ENCODE measurements at regions not wholly inside any gene's neighbourhood (a gene's known extent, or its start where the extent isn't known, plus 50 kb on each side); places are given as distances from the start of the nearest gene placed in this dataset.
"Not testable (repeated sequence)": the region's sequence is repeated elsewhere in the genome, so short reads cannot be mapped to it uniquely, and the experiment has no call there.

DNA sequence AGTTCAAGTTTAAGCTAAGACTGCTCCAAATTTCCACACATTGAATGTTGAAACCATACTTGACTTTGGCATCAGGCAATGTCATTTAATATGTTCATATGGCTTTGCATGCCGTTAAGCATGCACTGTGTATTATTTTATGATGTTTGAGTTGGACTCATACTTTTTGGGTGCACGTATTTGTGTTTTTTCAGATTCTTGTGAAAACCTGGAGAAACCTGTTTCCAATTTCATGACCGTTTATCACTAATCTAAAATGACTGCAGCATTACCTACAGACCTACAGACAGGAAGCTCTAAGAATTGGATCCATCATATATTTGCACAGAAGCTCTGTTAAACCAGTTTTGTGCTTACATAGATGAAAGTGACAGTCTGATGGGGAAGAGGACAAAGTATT lies 1093.0 kb upstream of the INTU start:
- Histone ChIP-seq H3K27ac (ENCODE audit: low read depth, low read length) (no peak overlapping the region), H3K36me3 (ENCODE audit: control insufficient read depth in 3 of 3, insufficient read depth in 3 of 3, low read length in 3 of 3) (no peaks in the 10 kb centered on the region), H3K4me1 (ENCODE audit: control insufficient read depth in 3 of 3, insufficient read depth in 3 of 3, low read length in 3 of 3) (no peaks in the 10 kb centered on the region), H3K27me3 (ENCODE audit: control insufficient read depth in 3 of 3, insufficient read depth in 3 of 3, low read length in 3 of 3) (no peaks in the 10 kb centered on the region), H3K4me3 (ENCODE audit: low read length in 3 of 3) (no peak overlapping the region), H3K9me3 (ENCODE audit: control insufficient read depth in 3 of 3, low read length in 3 of 3) (no peaks in the 10 kb centered on the region), H3K9ac (ENCODE audit: low read depth in 1 of 3, low read length in 3 of 3) (no peak overlapping the region)

DNA sequence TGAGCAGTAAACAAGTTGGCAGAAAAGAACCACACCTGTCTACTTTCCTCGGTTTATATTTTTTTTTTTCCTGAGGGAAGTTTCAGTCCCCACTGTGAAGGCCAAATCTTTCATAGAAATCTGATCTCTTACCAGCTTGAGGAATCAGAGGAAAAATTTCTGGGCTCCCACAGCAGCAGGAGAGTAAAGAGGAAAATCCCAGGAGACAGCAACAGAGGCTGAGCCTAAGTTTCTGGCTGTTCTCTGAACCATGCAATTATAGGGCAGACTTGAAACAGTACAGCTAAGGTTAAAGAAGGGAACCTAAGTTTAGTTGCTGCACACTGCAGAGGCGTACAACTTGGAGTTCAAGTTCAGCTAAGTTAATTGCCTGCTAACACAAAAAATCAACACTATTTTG lies 1090.9 kb upstream of the INTU start:
- no peak overlapping the region for H3K4me3 ChIP-seq (ENCODE audit: low read length in 3 of 3)
- no peaks in the 10 kb centered on the region for H3K9me3 ChIP-seq (ENCODE audit: control insufficient read depth in 3 of 3, low read length in 3 of 3)
- H3K9ac ChIP-seq (ENCODE audit: low read depth in 1 of 3, low read length in 3 of 3), result no peak overlapping the region
- H3K4me1 ChIP-seq (ENCODE audit: control insufficient read depth in 3 of 3, insufficient read depth in 3 of 3, low read length in 3 of 3), result no peaks in the 10 kb centered on the region
- no peaks in the 10 kb centered on the region for H3K27me3 ChIP-seq (ENCODE audit: control insufficient read depth in 3 of 3, insufficient read depth in 3 of 3, low read length in 3 of 3)
- no peak overlapping the region for H3K27ac ChIP-seq (ENCODE audit: low read depth, low read length)
- H3K36me3 ChIP-seq (ENCODE audit: control insufficient read depth in 3 of 3, insufficient read depth in 3 of 3, low read length in 3 of 3), result no peaks in the 10 kb centered on the region

DNA sequence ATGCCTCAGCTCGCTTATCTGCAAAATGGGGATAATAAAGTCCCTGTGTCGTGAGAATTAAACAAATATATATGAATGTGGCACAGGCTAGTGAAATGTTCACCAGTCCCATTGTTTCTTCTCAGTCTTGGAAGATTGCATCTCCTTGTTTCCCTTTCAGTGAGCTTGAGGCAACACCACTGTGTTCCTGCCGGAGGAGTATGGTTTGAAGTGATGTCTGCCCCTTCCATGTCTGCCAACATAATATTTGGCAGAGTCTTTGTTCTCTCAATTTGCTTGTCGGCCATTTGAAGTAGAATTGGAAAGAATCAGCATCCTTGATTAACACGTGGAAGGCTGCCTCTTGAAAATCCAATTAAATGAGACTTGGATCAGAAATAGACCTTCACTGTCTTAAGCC lies 1088.5 kb upstream of the INTU start:
- Histone ChIP-seq H3K4me3 (ENCODE audit: low read length in 3 of 3) (no peak overlapping the region), H3K9ac (ENCODE audit: low read depth in 1 of 3, low read length in 3 of 3) (no peak overlapping the region), H3K36me3 (ENCODE audit: control insufficient read depth in 3 of 3, insufficient read depth in 3 of 3, low read length in 3 of 3) (no peaks in the 10 kb centered on the region), H3K27me3 (ENCODE audit: control insufficient read depth in 3 of 3, insufficient read depth in 3 of 3, low read length in 3 of 3) (no peaks in the 10 kb centered on the region), H3K4me1 (ENCODE audit: control insufficient read depth in 3 of 3, insufficient read depth in 3 of 3, low read length in 3 of 3) (no peaks in the 10 kb centered on the region), H3K27ac (ENCODE audit: low read depth, low read length) (no peak overlapping the region), H3K9me3 (ENCODE audit: control insufficient read depth in 3 of 3, low read length in 3 of 3) (no peaks in the 10 kb centered on the region)

DNA sequence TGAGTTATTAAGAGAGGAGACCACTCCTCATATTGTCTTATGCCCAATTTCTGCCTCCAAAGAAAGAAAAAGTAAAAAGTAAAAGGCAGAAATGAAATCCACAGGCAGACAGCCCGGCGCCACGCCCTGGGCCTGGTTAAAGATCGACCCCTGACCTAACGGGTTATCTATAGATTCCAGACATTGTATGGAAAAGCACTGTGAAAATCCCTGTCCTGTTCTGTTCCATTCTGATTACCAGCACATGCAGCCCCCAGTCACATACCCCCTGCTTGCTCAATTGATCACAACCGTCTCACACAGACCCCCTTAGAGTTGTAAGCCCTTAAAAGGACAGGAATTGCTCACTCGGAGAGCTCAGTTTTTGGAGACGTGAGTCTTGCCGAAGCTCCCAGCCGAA lies 1086.6 kb upstream of the INTU start:
- not testable (repeated sequence) for H3K9ac ChIP-seq (ENCODE audit: low read depth in 1 of 3, low read length in 3 of 3); H3K4me3 ChIP-seq (ENCODE audit: low read length in 3 of 3); H3K27me3 ChIP-seq (ENCODE audit: control insufficient read depth in 3 of 3, insufficient read depth in 3 of 3, low read length in 3 of 3); H3K27ac ChIP-seq (ENCODE audit: low read depth, low read length); H3K9me3 ChIP-seq (ENCODE audit: control insufficient read depth in 3 of 3, low read length in 3 of 3); H3K36me3 ChIP-seq (ENCODE audit: control insufficient read depth in 3 of 3, insufficient read depth in 3 of 3, low read length in 3 of 3); H3K4me1 ChIP-seq (ENCODE audit: control insufficient read depth in 3 of 3, insufficient read depth in 3 of 3, low read length in 3 of 3)

DNA sequence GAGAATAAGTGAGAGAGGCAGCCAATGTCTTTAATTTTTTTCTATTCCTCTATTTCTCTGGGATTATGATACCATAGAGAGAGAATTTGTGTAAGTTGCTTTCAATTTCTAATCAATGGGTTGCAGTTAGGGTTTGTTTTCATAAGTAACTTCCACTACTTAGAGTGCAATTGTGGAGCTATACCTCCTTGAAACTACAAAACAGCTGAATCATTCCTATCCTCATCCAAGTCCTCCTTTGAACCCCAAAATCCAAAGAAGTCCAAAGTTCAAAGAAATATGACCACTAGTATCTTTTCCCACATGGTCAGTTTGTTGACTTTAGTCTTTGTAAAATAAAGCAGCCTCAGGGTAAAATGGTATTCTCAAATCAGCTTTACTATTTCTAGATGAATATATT lies 1085.4 kb upstream of the INTU start:
- Histone ChIP-seq H3K9me3 (ENCODE audit: control insufficient read depth in 3 of 3, low read length in 3 of 3) (no peaks in the 10 kb centered on the region), H3K36me3 (ENCODE audit: control insufficient read depth in 3 of 3, insufficient read depth in 3 of 3, low read length in 3 of 3) (no peaks in the 10 kb centered on the region), H3K9ac (ENCODE audit: low read depth in 1 of 3, low read length in 3 of 3) (no peak overlapping the region), H3K4me1 (ENCODE audit: control insufficient read depth in 3 of 3, insufficient read depth in 3 of 3, low read length in 3 of 3) (no peaks in the 10 kb centered on the region), H3K27me3 (ENCODE audit: control insufficient read depth in 3 of 3, insufficient read depth in 3 of 3, low read length in 3 of 3) (no peaks in the 10 kb centered on the region), H3K4me3 (ENCODE audit: low read length in 3 of 3) (no peak overlapping the region), H3K27ac (ENCODE audit: low read depth, low read length) (no peak overlapping the region)

DNA sequence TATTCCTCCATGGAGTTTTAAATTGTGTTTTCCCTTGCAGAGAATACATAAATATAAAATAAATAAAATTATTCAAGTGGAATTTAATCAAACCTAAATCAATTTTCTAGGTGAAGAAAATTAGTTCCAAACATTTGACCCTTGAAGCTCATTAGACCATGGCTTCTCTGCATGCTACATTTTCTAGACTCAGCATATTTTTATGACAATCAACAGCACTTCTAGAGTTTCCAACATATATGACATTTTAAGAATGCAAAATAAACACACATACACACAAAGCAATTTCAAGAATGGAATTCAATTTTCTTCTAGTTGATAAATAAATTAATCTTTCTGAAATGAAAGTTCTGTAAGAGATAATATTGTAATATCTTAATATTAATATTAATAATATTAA lies 1083.9 kb upstream of the INTU start:
- H3K9me3 ChIP-seq (ENCODE audit: control insufficient read depth in 3 of 3, low read length in 3 of 3), result no peaks in the 10 kb centered on the region
- no peak overlapping the region for H3K27ac ChIP-seq (ENCODE audit: low read depth, low read length)
- H3K27me3 ChIP-seq (ENCODE audit: control insufficient read depth in 3 of 3, insufficient read depth in 3 of 3, low read length in 3 of 3), result no peaks in the 10 kb centered on the region
- H3K4me3 ChIP-seq (ENCODE audit: low read length in 3 of 3), result no peak overlapping the region
- H3K4me1 ChIP-seq (ENCODE audit: control insufficient read depth in 3 of 3, insufficient read depth in 3 of 3, low read length in 3 of 3), result no peaks in the 10 kb centered on the region
- H3K36me3 ChIP-seq (ENCODE audit: control insufficient read depth in 3 of 3, insufficient read depth in 3 of 3, low read length in 3 of 3), result no peaks in the 10 kb centered on the region
- H3K9ac ChIP-seq (ENCODE audit: low read depth in 1 of 3, low read length in 3 of 3), result no peak overlapping the region

DNA sequence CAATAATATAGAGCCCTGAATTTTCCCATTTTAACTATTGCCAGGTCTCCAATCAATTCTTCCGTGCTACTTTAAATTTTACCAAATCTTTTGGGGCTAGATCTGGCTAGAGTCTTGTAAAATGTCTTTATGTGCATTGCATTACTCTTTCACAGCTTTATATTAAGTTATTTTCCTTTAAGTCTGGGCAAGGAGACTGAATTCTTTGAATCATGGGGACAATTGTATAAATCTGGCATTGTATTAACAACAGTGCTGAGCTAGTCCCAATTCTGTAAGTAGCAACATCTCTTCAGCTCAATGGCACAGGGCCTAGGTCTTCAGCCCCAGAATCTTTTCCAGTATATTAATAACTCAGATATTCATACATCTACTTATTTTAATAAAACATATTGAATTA lies 1080.4 kb upstream of the INTU start:
- no peak overlapping the region for H3K4me3 ChIP-seq (ENCODE audit: low read length in 3 of 3)
- no peaks in the 10 kb centered on the region for H3K36me3 ChIP-seq (ENCODE audit: control insufficient read depth in 3 of 3, insufficient read depth in 3 of 3, low read length in 3 of 3)
- no peak overlapping the region for H3K9ac ChIP-seq (ENCODE audit: low read depth in 1 of 3, low read length in 3 of 3)
- no peak overlapping the region for H3K27ac ChIP-seq (ENCODE audit: low read depth, low read length)
- no peaks in the 10 kb centered on the region for H3K4me1 ChIP-seq (ENCODE audit: control insufficient read depth in 3 of 3, insufficient read depth in 3 of 3, low read length in 3 of 3)
- no peaks in the 10 kb centered on the region for H3K9me3 ChIP-seq (ENCODE audit: control insufficient read depth in 3 of 3, low read length in 3 of 3)
- H3K27me3 ChIP-seq (ENCODE audit: control insufficient read depth in 3 of 3, insufficient read depth in 3 of 3, low read length in 3 of 3), result no peaks in the 10 kb centered on the region

DNA sequence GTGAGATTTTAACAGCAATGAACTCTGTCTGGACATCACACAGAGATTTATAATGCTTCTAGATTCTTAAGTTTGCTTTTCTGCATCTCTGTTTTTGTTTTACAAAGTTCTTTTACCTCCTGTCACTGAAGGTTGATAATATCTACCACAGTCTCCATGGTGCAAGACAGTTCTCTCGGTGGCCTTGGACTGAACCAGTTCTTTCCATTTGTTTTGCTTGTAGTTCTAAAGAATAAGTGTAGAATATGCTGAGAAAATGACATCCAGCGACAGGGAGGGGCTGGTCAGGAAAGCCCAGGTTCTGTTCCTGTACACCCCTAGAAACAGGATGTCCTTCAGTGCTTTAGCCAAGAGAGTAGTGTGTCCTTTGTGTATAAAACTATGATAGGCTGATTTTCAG lies 1079.5 kb upstream of the INTU start:
- no peaks in the 10 kb centered on the region for H3K9me3 ChIP-seq (ENCODE audit: control insufficient read depth in 3 of 3, low read length in 3 of 3)
- no peak overlapping the region for H3K27ac ChIP-seq (ENCODE audit: low read depth, low read length)
- no peaks in the 10 kb centered on the region for H3K27me3 ChIP-seq (ENCODE audit: control insufficient read depth in 3 of 3, insufficient read depth in 3 of 3, low read length in 3 of 3)
- H3K4me1 ChIP-seq (ENCODE audit: control insufficient read depth in 3 of 3, insufficient read depth in 3 of 3, low read length in 3 of 3), result no peaks in the 10 kb centered on the region
- no peak overlapping the region for H3K9ac ChIP-seq (ENCODE audit: low read depth in 1 of 3, low read length in 3 of 3)
- H3K4me3 ChIP-seq (ENCODE audit: low read length in 3 of 3), result no peak overlapping the region
- no peaks in the 10 kb centered on the region for H3K36me3 ChIP-seq (ENCODE audit: control insufficient read depth in 3 of 3, insufficient read depth in 3 of 3, low read length in 3 of 3)

DNA sequence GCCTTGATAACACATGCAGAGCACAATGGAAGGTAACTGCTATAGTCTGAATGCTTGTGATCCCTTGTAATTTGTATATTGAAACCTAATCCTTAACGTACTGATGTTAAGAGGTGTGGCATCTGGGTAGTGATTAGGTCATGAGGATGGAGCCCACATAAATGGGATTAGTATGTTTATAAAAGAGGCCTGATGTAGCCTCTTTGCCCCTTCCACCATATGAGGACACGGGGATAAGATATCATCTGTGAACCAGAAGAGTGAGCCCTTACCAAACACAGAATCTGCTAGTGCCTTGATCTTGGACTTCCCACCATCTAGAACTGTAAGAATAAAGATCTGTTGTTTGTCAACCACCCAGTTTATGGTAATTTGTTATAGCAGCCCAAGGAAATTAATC lies 1074.2 kb upstream of the INTU start:
- H3K9me3 ChIP-seq (ENCODE audit: control insufficient read depth in 3 of 3, low read length in 3 of 3), result no peaks in the 10 kb centered on the region
- no peak overlapping the region for H3K27ac ChIP-seq (ENCODE audit: low read depth, low read length)
- H3K9ac ChIP-seq (ENCODE audit: low read depth in 1 of 3, low read length in 3 of 3), result no peak overlapping the region
- no peaks in the 10 kb centered on the region for H3K36me3 ChIP-seq (ENCODE audit: control insufficient read depth in 3 of 3, insufficient read depth in 3 of 3, low read length in 3 of 3)
- no peaks in the 10 kb centered on the region for H3K27me3 ChIP-seq (ENCODE audit: control insufficient read depth in 3 of 3, insufficient read depth in 3 of 3, low read length in 3 of 3)
- H3K4me1 ChIP-seq (ENCODE audit: control insufficient read depth in 3 of 3, insufficient read depth in 3 of 3, low read length in 3 of 3), result no peaks in the 10 kb centered on the region
- H3K4me3 ChIP-seq (ENCODE audit: low read length in 3 of 3), result no peak overlapping the region

DNA sequence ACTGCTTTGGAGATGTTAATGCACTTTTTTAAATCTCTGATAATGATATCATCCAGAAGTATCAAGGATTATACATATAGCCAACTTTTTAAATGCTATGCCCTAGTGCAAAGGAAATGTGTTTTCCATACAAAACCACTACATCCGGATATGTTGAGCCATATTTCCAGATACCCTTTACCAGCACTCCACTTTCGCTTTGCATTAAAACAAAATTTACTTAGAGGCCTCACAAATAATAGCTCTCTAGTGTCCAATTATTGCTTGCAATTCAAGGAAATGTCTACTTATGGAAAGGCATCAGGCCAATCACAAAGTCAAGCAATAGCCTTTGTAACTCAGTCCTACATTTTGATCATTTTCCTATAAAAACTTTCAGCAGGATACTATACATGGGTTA lies 1072.8 kb upstream of the INTU start:
- H3K27me3 ChIP-seq (ENCODE audit: control insufficient read depth in 3 of 3, insufficient read depth in 3 of 3, low read length in 3 of 3), result no peaks in the 10 kb centered on the region
- no peaks in the 10 kb centered on the region for H3K9me3 ChIP-seq (ENCODE audit: control insufficient read depth in 3 of 3, low read length in 3 of 3)
- no peak overlapping the region for H3K27ac ChIP-seq (ENCODE audit: low read depth, low read length)
- H3K9ac ChIP-seq (ENCODE audit: low read depth in 1 of 3, low read length in 3 of 3), result no peak overlapping the region
- H3K36me3 ChIP-seq (ENCODE audit: control insufficient read depth in 3 of 3, insufficient read depth in 3 of 3, low read length in 3 of 3), result no peaks in the 10 kb centered on the region
- no peaks in the 10 kb centered on the region for H3K4me1 ChIP-seq (ENCODE audit: control insufficient read depth in 3 of 3, insufficient read depth in 3 of 3, low read length in 3 of 3)
- no peak overlapping the region for H3K4me3 ChIP-seq (ENCODE audit: low read length in 3 of 3)

DNA sequence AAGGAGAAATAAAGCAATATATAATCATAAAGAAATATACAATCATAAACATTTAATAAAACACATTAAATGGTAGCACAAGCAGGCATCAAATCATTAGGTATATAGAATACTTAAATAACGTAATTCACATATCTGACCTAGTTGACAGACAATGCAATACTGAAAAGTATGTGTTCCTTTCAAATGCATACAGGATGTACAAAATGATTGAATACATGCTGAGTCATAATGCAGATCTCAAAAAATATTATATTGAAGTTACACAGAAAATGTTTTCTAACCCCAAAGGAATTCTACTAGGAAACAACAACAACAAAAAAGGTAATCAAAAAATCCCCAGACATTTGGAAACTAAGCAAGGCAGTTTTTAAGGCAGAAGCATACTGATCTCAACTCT lies 1072.0 kb upstream of the INTU start:
- Histone ChIP-seq H3K36me3 (ENCODE audit: control insufficient read depth in 3 of 3, insufficient read depth in 3 of 3, low read length in 3 of 3) (no peaks in the 10 kb centered on the region), H3K4me3 (ENCODE audit: low read length in 3 of 3) (no peak overlapping the region), H3K9me3 (ENCODE audit: control insufficient read depth in 3 of 3, low read length in 3 of 3) (no peaks in the 10 kb centered on the region), H3K27me3 (ENCODE audit: control insufficient read depth in 3 of 3, insufficient read depth in 3 of 3, low read length in 3 of 3) (no peaks in the 10 kb centered on the region), H3K27ac (ENCODE audit: low read depth, low read length) (no peak overlapping the region), H3K9ac (ENCODE audit: low read depth in 1 of 3, low read length in 3 of 3) (no peak overlapping the region), H3K4me1 (ENCODE audit: control insufficient read depth in 3 of 3, insufficient read depth in 3 of 3, low read length in 3 of 3) (no peaks in the 10 kb centered on the region)
